ENCODE measurements at regions not wholly inside any gene's neighbourhood (a gene's known extent, or its start where the extent isn't known, plus 50 kb on each side); places are given as distances from the start of the nearest gene placed in this dataset.

GRCh38 chr16:85492295-85492864, 120.7 kb upstream of the GSE1 start:
- no peak for DNase-seq (ENCODE audit: low read depth in 3 of 3)

- no peak for DNase-seq (ENCODE audit: low read depth in 3 of 3)
Observed at GRCh38 chr16:85494315-85494714, 118.8 kb upstream of the GSE1 start.

- no peak for DNase-seq (ENCODE audit: low read depth in 3 of 3)
Observed at GRCh38 chr16:85495259-85495658, 117.9 kb upstream of the GSE1 start.

- DNase-seq (ENCODE audit: low read depth in 3 of 3) = no peak
Observed at GRCh38 chr16:85495823-85496538, 117.1 kb upstream of the GSE1 start.

GRCh38 chr16:85497622-85498314, 115.4 kb upstream of the GSE1 start:
- no peak for DNase-seq (ENCODE audit: low read depth in 3 of 3)

GRCh38 chr16:85498607-85499006, 114.5 kb upstream of the GSE1 start:
- no peak for DNase-seq (ENCODE audit: low read depth in 3 of 3)

GRCh38 chr16:85500220-85500619, 112.9 kb upstream of the GSE1 start:
- no peak for DNase-seq (ENCODE audit: low read depth in 3 of 3)

GRCh38 chr16:85501900-85502299, 111.2 kb upstream of the GSE1 start:
- no peak for DNase-seq (ENCODE audit: low read depth in 3 of 3)

GRCh38 chr16:85502357-85502756, 110.8 kb upstream of the GSE1 start:
- no peak for DNase-seq (ENCODE audit: low read depth in 3 of 3)

- DNase-seq (ENCODE audit: low read depth in 3 of 3) = no peak
Observed at GRCh38 chr16:85503679-85504231, 109.4 kb upstream of the GSE1 start.

GRCh38 chr16:85504242-85504641, 108.9 kb upstream of the GSE1 start:
- DNase-seq (ENCODE audit: low read depth in 3 of 3) = no peak

- DNase-seq (ENCODE audit: low read depth in 3 of 3) = no peak
Observed at GRCh38 chr16:85505794-85506634, 107.1 kb upstream of the GSE1 start.

- no peak for DNase-seq (ENCODE audit: low read depth in 3 of 3)
Observed at GRCh38 chr16:85506635-85506911, 106.5 kb upstream of the GSE1 start.

GRCh38 chr16:85507342-85507741, 105.8 kb upstream of the GSE1 start:
- no peak for DNase-seq (ENCODE audit: low read depth in 3 of 3)

- DNase-seq (ENCODE audit: low read depth in 3 of 3) = no peak
Observed at GRCh38 chr16:85508388-85508787, 104.7 kb upstream of the GSE1 start.

- no peak for DNase-seq (ENCODE audit: low read depth in 3 of 3)
Observed at GRCh38 chr16:85508993-85509392, 104.1 kb upstream of the GSE1 start.

- DNase-seq (ENCODE audit: low read depth in 3 of 3) = no peak
Observed at GRCh38 chr16:85510041-85510659, 103.0 kb upstream of the GSE1 start.

- no peak for DNase-seq (ENCODE audit: low read depth in 3 of 3)
Observed at GRCh38 chr16:85511938-85512807, 100.9 kb upstream of the GSE1 start.

GRCh38 chr16:85512808-85513115, 100.4 kb upstream of the GSE1 start:
- DNase-seq (ENCODE audit: low read depth in 3 of 3) = no peak

- DNase-seq (ENCODE audit: low read depth in 3 of 3) = no peak
Observed at GRCh38 chr16:85513180-85513579, 99.9 kb upstream of the GSE1 start.

GRCh38 chr16:85513649-85514048, 99.5 kb upstream of the GSE1 start:
- DNase-seq (ENCODE audit: low read depth in 3 of 3) = no peak

Data from stimulated activated CD4-positive, alpha-beta T cell treated with anti-CD3 and anti-CD28 coated beads, TNF-alpha, amount 100 ng/mL, for 4 hours (primary cell).